Left ventricle myocardium inferior (tissue), 1 donor: ENCODE measurements at regions not wholly inside any gene's neighbourhood (a gene's known extent, or its start where the extent isn't known, plus 50 kb on each side); places are given as distances from the start of the nearest gene placed in this dataset.
A peak's percentile ranks its signal among the peaks of the same experiment; 100 is the strongest.
"Not testable (repeated sequence)": the region's sequence is repeated elsewhere in the genome, so short reads cannot be mapped to it uniquely, and the experiment has no call there.

ENCODE experiments used
- DNase-seq: peaks from one replicate; pipeline ENCODE4 v3.0.0-alpha.2; 2020
- H3K27ac ChIP-seq: fragments of 200-600 bp; replicated peaks from 2 replicates; pipeline ENCODE4 v1.8.0; 2021
- H3K27me3 ChIP-seq: fragments of 200-600 bp; 2 replicates; pipeline ENCODE4 v1.8.0; 2021; ENCODE audit warnings: low read depth
- H3K36me3 ChIP-seq: fragments of 200-600 bp; 2 replicates; pipeline ENCODE4 v1.8.0; 2021
- H3K4me1 ChIP-seq: fragments of 200-600 bp; 2 replicates; pipeline ENCODE4 v1.8.0; 2021
- H3K4me3 ChIP-seq: fragments of 200-600 bp; 2 replicates; pipeline ENCODE4 v1.8.0; 2021; ENCODE audit warnings: mild to moderate bottlenecking, moderate library complexity
- H3K9me3 ChIP-seq: fragments of 200-600 bp; replicated peaks from 2 replicates; pipeline ENCODE4 v1.8.0; 2021
- CTCF ChIP-seq: fragments of 200-600 bp; IDR thresholded peaks from 2 replicates; pipeline ENCODE4 v1.8.0; 2021; ENCODE audit warnings: antibody characterized with exemption, mild to moderate bottlenecking, borderline replicate concordance
- intact Hi-C: fragments of 100-400 bp; cut with micrococcal nuclease; formaldehyde crosslinking; loops from one replicate; pipeline ENCODE4 v1.11.0; 2022
- donor health status: DM: no; HTN: yes; CAD: no; lungs with severe emphysema.

- Histone ChIP-seq H3K4me1 (no peaks in the 10 kb centered on the region), H3K36me3 (no peaks in the 10 kb centered on the region), H3K27ac (no peak overlapping the region), H3K27me3 (peaks cover 3% of the 10 kb centered on the region), H3K4me3 (peak overlapping the region; percentile 50), H3K9me3 (peaks cover 10% of the 10 kb centered on the region)
- TF ChIP-seq CTCF, result no peak
- intact Hi-C loops, result no loop called here
- no peak for DNase-seq
These were observed 512.7 kb downstream of the SLCO4C1 start for GRCh38 chr5:101783241-101784013.

GRCh38 chr5:101782352-101783103 is 513.6 kb downstream of the SLCO4C1 start:
- Histone ChIP-seq H3K4me1 (no peaks in the 10 kb centered on the region), H3K27ac (no peak overlapping the region), H3K4me3 (no peak overlapping the region), H3K27me3 (peaks cover 3% of the 10 kb centered on the region), H3K9me3 (peaks cover 10% of the 10 kb centered on the region), H3K36me3 (no peaks in the 10 kb centered on the region)
- no peak for TF ChIP-seq CTCF
- no peak for DNase-seq
- intact Hi-C loops, result no loop called here

GRCh38 chr5:101751105-101751504 is 545.0 kb downstream of the SLCO4C1 start:
- H3K27ac ChIP-seq, result no peak overlapping the region
- no peak for DNase-seq
- intact Hi-C loops, result no loop called here
- no peak for TF ChIP-seq CTCF
- H3K4me3 ChIP-seq, result no peak overlapping the region
- no peaks in the 10 kb centered on the region for H3K4me1 ChIP-seq
- H3K36me3 ChIP-seq, result no peaks in the 10 kb centered on the region
- peaks cover 12% of the 10 kb centered on the region for H3K9me3 ChIP-seq
- no peaks in the 10 kb centered on the region for H3K27me3 ChIP-seq

- peaks cover 29% of the 10 kb centered on the region for H3K9me3 ChIP-seq
- H3K36me3 ChIP-seq, intact Hi-C loops, H3K4me3 ChIP-seq, H3K4me1 ChIP-seq, H3K27ac ChIP-seq, H3K27me3 ChIP-seq, DNase-seq: not testable (repeated sequence)
These were observed 553.1 kb downstream of the SLCO4C1 start for GRCh38 chr5:101743000-101743399.

- intact Hi-C loops, result no loop called here
- TF ChIP-seq CTCF, result no peak
- Histone ChIP-seq H3K9me3 (no peaks in the 10 kb centered on the region), H3K36me3 (no peaks in the 10 kb centered on the region), H3K4me1 (no peaks in the 10 kb centered on the region), H3K27me3 (no peaks in the 10 kb centered on the region), H3K27ac (no peak overlapping the region), H3K4me3 (no peak overlapping the region)
- no peak for DNase-seq
These were observed 567.2 kb downstream of the SLCO4C1 start for GRCh38 chr5:101728933-101729332.

- intact Hi-C loops, result no loop called here
- peaks cover 5% of the 10 kb centered on the region for H3K9me3 ChIP-seq
- no peak for DNase-seq
- H3K36me3 ChIP-seq, result no peaks in the 10 kb centered on the region
- H3K27me3 ChIP-seq, result no peaks in the 10 kb centered on the region
- no peak overlapping the region for H3K27ac ChIP-seq
- no peaks in the 10 kb centered on the region for H3K4me1 ChIP-seq
- no peak for TF ChIP-seq CTCF
- H3K4me3 ChIP-seq, result no peak overlapping the region
These were observed 574.5 kb downstream of the SLCO4C1 start for GRCh38 chr5:101721543-101721942.
